Activated CD4-positive, alpha-beta T cell treated with anti-CD3 and anti-CD28 coated beads for 4 hours (primary cell): ENCODE measurements at regions not wholly inside any gene's neighbourhood (a gene's known extent, or its start where the extent isn't known, plus 50 kb on each side); places are given as distances from the start of the nearest gene placed in this dataset.

Experiments
- DNase-seq, 2 donors: peaks; one replicate each; pipeline ENCODE4 v3.0.0-alpha.2; 2020

GRCh38 chr9:108322326-108323098, 533.3 kb downstream of the ACTL7B start:
- DNase-seq = no peak

GRCh38 chr9:108316630-108317029, 539.2 kb downstream of the ACTL7B start:
- DNase-seq = no peak

- DNase-seq = no peak
Observed at GRCh38 chr9:108316066-108316465, 539.7 kb downstream of the ACTL7B start.

GRCh38 chr9:108311745-108312144, 544.0 kb downstream of the ACTL7B start:
- no peak for DNase-seq

- DNase-seq = no peak
Observed at GRCh38 chr9:108310202-108310601, 545.6 kb downstream of the ACTL7B start.

- no peak for DNase-seq
Observed at GRCh38 chr9:108300306-108301287, 555.2 kb downstream of the ACTL7B start.

GRCh38 chr9:108297073-108297472, 558.7 kb downstream of the ACTL7B start:
- DNase-seq = no peak

GRCh38 chr9:108296056-108296455, 559.7 kb downstream of the ACTL7B start:
- DNase-seq = no peak

GRCh38 chr9:108291586-108291932, 564.2 kb downstream of the ACTL7B start:
- no peak for DNase-seq

- no peak for DNase-seq
Observed at GRCh38 chr9:108290839-108291585, 564.8 kb downstream of the ACTL7B start.

- no peak for DNase-seq
Observed at GRCh38 chr9:108286638-108287206, 569.1 kb downstream of the ACTL7B start.

GRCh38 chr9:108283696-108284095, 572.1 kb downstream of the ACTL7B start:
- DNase-seq = no peak

GRCh38 chr9:108282872-108283271, 572.9 kb downstream of the ACTL7B start:
- DNase-seq = no peak

GRCh38 chr9:108281696-108282095, 574.1 kb downstream of the ACTL7B start:
- no peak for DNase-seq

GRCh38 chr9:108278341-108278740, 577.4 kb downstream of the ACTL7B start:
- DNase-seq = no peak

GRCh38 chr9:108277216-108277615, 578.6 kb downstream of the ACTL7B start:
- no peak for DNase-seq

- DNase-seq = no peak
Observed at GRCh38 chr9:108275906-108276305, 579.9 kb downstream of the ACTL7B start.

- no peak for DNase-seq
Observed at GRCh38 chr9:108274971-108275370, 580.8 kb downstream of the ACTL7B start.

- DNase-seq = no peak
Observed at GRCh38 chr9:108273988-108274387, 581.8 kb downstream of the ACTL7B start.

- DNase-seq = no peak
Observed at GRCh38 chr9:108272349-108272899, 583.4 kb downstream of the ACTL7B start.

- DNase-seq = no peak
Observed at GRCh38 chr9:108271646-108272348, 584.0 kb downstream of the ACTL7B start.

- DNase-seq = no peak
Observed at GRCh38 chr9:108271236-108271635, 584.5 kb downstream of the ACTL7B start.
